Right lung (tissue), 2 donors: ENCODE measurements at regions not wholly inside any gene's neighbourhood (a gene's known extent, or its start where the extent isn't known, plus 50 kb on each side); places are given as distances from the start of the nearest gene placed in this dataset.
"Not testable (repeated sequence)": the region's sequence is repeated elsewhere in the genome, so short reads cannot be mapped to it uniquely, and the experiment has no call there.

Experiments used
- DNase-seq, 2 donors: peaks; one replicate each; pipeline ENCODE4 v3.0.0-alpha.2; 2013

GRCh38 chr16:5309946-5310611 lies 212.5 kb upstream of the EEF2KMT start:
- no peak for DNase-seq

GRCh38 chr16:5305023-5305422 lies 207.4 kb upstream of the EEF2KMT start:
- peak; percentile 11 to 14 for DNase-seq

GRCh38 chr16:5302372-5303114 lies 204.9 kb upstream of the EEF2KMT start:
- DNase-seq: no peak

DNA sequence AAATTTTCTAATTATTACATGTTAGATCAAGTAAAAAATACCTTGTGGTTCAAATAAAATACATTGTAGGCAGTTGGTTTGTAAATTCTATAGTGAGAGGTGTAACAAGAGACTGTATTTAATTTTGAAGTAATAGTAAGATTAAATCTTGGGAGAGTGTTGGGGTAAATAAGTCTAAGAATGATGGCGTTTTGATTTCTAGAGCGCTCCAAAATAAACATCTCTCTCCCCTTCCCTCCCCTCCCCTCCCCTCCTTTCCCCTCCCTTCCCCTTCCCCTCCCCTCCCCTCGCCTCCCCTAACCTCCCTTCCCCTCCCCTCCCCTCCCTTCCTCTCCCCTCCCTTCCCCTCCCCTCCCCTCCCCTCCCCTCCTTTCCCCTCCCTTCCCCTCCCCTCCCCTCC lies 200.6 kb upstream of the EEF2KMT start:
- DNase-seq: no peak

DNA sequence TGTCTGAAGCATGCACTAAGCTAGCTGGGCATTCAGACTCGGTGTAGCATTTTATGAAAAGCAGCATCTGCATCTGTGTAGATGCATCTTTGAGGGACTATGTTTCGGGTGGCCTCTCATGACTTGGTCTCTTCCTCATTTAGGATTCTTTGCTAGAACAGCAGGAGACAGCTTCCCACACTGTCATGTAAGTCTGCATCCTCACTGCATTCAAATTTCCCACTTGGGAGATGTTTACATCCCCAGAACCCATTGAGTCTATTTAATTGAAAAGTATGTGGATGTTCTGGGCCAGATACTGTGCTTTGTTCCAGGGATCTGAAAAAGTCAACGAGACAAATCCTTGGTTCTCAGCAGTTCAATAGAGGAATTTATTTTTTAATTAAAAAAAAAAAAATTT lies 198.6 kb upstream of the EEF2KMT start:
- no peak for DNase-seq

DNA sequence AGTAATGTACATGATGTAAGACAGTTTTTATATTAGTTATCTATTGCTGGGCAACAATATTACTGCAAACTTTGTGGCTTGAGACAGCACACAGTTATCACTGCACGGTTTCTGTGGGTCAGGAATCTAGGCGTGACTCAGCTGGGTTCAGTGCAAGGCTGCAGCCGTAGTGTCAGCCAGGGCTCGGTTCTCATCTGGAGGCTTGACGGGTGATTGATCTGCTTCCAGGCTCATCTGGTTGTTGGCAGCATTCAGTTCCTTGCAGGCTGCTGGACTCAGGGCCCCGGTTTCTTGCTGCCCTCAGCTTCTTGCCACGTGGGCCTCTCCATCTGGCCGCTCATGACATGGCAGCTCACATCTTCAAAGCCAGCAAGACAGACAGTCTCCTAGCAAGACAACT lies 197.7 kb upstream of the EEF2KMT start:
- DNase-seq: not testable (repeated sequence)

GRCh38 chr16:5282152-5282551 lies 184.6 kb upstream of the EEF2KMT start:
- DNase-seq: not testable (repeated sequence)

DNA sequence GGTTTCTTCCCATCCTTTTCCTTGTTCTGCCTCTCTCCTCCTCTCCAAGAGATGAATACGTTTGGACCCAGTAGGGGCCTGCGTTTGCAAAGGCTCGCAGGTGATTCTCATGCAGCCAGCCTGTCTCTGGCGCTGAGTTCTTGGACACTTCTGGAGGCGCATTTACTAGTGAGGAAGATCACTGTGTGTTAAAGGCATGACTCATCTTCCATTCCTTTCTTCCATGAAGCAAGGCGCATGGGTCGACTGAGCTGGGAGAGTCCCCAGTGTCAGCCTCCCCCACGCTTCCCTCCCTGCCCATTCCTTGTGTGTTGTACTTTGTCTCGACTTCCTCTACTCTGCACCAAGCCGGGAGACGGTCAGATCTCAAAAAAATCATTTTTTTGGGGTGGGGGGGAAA lies 159.9 kb upstream of the EEF2KMT start:
- no peak for DNase-seq

DNA sequence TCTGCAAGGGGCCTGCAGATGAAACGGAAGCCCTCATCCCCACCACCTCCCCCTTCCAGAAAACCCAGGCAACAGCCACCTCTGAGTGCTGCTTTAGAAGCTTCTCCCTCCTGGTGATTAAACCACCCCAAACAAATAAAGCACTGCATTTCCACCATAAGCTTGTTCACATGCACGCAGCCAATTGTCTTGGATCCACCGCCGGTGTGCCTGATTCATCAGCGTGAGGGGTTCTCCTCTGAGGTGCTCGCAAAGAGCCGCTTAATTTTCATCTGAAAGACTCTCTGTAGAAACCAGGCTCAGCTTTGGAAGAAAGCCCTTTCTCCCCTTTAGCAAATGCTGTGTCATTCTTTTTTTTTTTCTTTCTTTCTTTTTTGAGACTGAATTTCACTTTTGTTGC lies 155.2 kb upstream of the EEF2KMT start:
- no peak for DNase-seq

GRCh38 chr16:5247403-5247802 lies 149.8 kb upstream of the EEF2KMT start:
- not testable (repeated sequence) for DNase-seq

DNA sequence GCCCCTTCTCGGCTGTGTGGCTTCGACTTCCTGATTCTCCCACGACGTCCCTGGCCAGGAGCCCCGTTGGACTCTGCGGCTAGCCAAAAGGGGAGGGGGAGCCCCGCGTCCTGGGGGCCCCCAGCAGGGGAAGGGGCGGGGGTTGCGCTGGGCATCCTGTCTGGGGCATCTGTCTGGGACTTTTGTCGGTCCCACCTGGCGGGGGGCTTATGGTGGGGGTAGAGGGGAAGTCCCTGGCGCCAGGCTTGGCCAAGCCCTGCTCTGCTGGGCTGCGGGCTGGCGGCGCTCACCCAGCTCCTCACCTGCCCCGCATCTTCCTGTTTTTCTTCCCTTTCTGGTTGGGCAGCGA lies 142.7 kb upstream of the EEF2KMT start:
- not testable (repeated sequence) for DNase-seq

DNA sequence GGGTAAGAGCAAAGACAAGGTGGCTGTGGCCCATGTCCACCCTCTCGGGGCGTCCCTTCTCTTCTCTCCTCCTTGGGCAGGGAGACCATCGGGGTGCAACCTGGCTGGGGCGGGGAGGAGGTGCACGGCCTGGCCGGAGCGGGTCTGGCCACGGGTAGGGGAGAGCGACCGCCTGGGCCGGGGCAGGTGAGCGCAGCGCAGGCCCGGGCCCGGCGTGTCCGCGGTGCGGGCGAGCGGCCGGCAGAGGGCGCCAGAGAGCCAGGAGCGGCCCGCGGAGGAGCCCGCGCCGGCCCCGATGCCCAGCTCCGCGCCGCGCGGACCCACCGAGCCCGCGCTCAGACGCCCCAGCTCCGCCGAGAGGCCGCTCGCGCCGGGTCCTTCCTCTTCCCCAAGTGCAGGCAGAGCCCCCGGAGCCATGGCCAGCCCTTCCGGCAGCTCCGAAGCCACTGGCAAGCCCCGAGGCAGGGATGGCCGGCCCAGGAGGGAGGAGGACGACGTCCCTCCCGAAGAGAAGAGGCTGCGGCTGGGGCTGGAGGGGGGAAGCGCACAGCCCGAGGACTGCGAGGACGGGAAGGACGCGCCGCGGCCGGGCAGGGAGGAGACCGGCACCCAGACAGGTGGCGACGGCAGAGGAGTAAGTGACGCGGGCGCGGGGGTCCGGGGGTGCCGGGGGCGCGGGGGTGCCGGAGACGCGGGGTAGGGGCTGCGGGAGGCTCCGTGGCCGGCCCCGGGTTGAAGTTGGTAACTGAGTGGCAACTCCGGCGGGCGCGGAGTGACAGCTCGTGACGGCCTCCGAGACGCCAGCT lies 142.1 kb upstream of the EEF2KMT start:
- DNase-seq: peak in 1 of 2 donors; percentile 11

- no peak for DNase-seq
Measured at GRCh38 chr16:5235119-5235518, 137.5 kb upstream of the EEF2KMT start.

DNA sequence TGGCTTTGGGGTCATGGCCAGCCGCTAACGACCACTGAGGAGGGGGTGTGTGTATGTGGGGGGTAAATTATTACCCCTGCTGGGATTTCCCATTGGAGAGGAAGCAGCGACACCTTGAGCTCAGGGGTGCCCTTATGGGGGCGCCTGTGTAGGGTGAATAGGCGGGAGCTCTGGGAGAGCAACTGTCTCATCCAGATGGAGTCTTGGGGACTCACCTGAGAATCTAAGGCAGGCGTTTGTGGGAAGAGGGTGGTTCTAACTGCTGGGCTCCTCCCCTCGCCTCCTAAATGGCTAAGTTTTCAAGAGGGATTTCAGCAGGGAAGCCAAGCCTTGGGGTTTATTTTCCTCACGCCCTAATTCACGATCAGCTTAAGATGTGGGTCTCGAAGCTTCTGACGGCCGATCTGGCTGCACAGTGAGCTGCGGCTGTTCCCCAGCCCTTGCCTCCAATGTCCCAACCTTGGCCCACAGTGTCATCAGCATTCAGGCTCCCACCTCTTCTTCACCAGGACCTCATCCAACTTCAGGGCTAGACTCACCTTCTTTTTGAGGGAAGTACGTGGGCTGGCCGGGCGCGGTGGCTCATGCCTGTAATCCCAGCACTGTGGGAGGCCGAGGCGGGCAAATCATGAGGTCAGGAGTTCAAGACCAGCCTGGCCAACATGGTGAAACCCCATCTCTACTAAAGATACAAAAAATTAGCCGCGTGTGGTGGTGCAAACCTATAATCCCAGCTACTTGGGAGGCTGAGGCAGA lies 136.9 kb upstream of the EEF2KMT start:
- DNase-seq: no peak

- DNase-seq: no peak
Measured at GRCh38 chr16:5231246-5231759, 133.7 kb upstream of the EEF2KMT start.

GRCh38 chr16:5228369-5228768 lies 130.8 kb upstream of the EEF2KMT start:
- no peak for DNase-seq

GRCh38 chr16:5225931-5226655 lies 128.5 kb upstream of the EEF2KMT start:
- no peak for DNase-seq

- DNase-seq: no peak
Measured at GRCh38 chr16:5222761-5223160, 125.2 kb upstream of the EEF2KMT start.

DNA sequence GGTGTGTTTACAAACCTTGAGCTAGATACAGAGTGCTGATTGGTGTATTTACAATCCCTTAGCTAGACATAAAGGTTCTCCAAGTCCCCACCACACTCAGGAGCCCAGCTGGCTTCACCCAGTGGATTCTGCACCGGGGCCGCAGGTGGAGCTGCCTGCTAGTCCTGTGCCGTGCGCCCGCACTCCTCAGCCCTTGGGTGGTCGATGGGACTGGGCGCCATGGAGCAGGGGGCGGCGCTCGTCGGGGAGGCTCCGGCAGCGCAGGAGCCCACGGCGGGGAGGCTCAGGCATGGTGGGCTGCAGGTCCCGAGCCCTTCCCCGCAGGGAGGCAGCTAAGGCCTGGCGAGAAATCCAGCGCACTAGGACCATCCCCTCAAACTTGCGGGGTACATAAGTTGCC lies 124.2 kb upstream of the EEF2KMT start:
- DNase-seq: not testable (repeated sequence)

DNA sequence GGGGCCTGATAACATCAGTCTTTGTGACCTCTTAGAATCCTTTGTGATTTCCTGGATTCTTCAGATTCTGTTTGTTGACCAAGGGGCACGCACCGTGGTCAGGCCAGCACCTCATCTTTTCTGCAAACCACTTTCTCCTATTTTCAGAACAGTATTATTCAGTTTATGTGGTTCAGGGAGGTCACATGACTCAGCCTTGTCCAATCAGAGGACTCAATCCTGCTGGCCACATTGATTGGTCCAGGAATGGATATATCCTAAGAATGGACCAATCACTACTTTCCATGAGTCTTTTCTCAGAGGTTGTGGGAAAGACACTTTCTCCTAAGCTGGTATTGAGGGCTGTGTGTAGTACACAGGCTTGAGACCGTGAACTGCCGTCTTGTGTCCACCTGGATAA lies 123.1 kb upstream of the EEF2KMT start:
- no peak for DNase-seq

DNA sequence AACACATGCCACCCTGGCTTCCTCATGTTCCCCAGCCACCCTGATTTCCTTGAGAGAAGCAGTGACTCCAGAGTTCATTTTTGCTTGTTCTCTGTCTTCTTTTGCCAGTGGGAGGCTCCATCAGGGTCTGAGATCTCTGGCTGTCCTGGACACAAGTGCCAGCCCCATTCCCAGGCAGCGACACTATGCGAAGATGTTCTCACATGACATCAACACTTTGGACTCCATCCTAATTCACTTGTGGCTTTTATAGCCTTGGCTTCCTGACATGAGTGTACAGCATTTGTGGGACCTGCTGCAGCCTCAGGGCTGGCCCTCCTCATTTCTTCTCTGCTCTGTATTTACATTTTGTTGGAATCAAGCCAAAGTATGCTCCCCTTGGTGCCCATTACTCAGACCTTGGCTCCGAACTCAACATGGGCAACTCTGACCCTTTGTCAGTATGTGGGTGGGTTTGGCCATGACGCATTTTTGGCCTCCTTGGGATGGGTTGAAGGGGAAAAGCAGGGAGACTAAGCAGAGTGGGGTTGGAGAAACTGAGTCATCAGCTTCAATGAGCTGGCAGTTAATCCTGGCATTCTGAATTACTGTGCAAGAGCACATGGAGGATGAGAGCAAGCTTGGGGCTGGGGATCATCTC lies 119.0 kb upstream of the EEF2KMT start:
- DNase-seq: no peak
